Esophagus squamous epithelium (tissue), 4 donors: ENCODE measurements at regions not wholly inside any gene's neighbourhood (a gene's known extent, or its start where the extent isn't known, plus 50 kb on each side); places are given as distances from the start of the nearest gene placed in this dataset.
"Not testable (repeated sequence)": the region's sequence is repeated elsewhere in the genome, so short reads cannot be mapped to it uniquely, and the experiment has no call there.

Experiments used
- CTCF ChIP-seq, 6 experiments: fragments of 450-650 bp in 4 of 6; fragments of 200-600 bp in 2 of 6; sonication (generic) in 2 of 6; IDR thresholded peaks; one replicate each; pipeline ENCODE4 v1.5.1; 2016 to 2019; ENCODE audit warnings: antibody characterized with exemption in 6 of 6, mild to moderate bottlenecking in 4 of 6, moderate library complexity in 4 of 6
- POLR2A ChIP-seq, 4 donors: fragments of 450-650 bp; IDR thresholded peaks; one replicate each; pipeline ENCODE4 v1.6.1; 2017; ENCODE audit warnings: antibody characterized with exemption in 4 of 4, mild to moderate bottlenecking in 4 of 4, moderate library complexity in 3 of 4

- TF ChIP-seq CTCF, POLR2A (IDR thresholded peaks at IDR 0.05): not testable (repeated sequence)
Observed at GRCh38 chr1:98285286-98285685, 364.5 kb upstream of the DPYD start.
